B cell (primary cell): ENCODE measurements at regions not wholly inside any gene's neighbourhood (a gene's known extent, or its start where the extent isn't known, plus 50 kb on each side); places are given as distances from the start of the nearest gene placed in this dataset.

Experiments used
- ATAC-seq: fragments of 200-7000 bp; cut with Tn5 transposase; one replicate; pipeline ENCODE4 v1.10.0; 2021; ENCODE audit warnings: low read depth, mild to moderate bottlenecking, moderate number of reproducible peaks, moderate library complexity
- CTCF ChIA-PET: fragments of 350-600 bp; sonication (Branson Sonifier 250); formaldehyde crosslinking; loops from one replicate; lab custom pipeline; 2021; ENCODE audit warnings: antibody characterized with exemption, inconsistent platforms; lab: Charles Lee
- POLR2A ChIA-PET: fragments of 350-600 bp; sonication (Branson Sonifier 250); formaldehyde crosslinking; loops from one replicate; lab custom pipeline; 2021; ENCODE audit warnings: antibody characterized with exemption; lab: Charles Lee
- DNase-seq: peaks from one replicate; pipeline ENCODE4 v3.0.0; 2013
- H2AFZ ChIP-seq: 2 replicates; pipeline ENCODE4 v1.6.1; 2012; ENCODE audit warnings: mild to moderate bottlenecking, low read depth, low read length; ENCODE audit not compliant: insufficient read depth, poor library complexity, severe bottlenecking
- H3K27ac ChIP-seq, 2 donors: 1 replicate in 1 of 2; 2 replicates in 1 of 2; pipeline ENCODE4 v1.5.1; 2012 to 2013; ENCODE audit warnings: low read length in 2 of 2, mild to moderate bottlenecking in 2 of 2, moderate library complexity in 1 of 2
- H3K27me3 ChIP-seq, 4 experiments: fragments of 200-600 bp in 1 of 4; sonication (generic) in 1 of 4; replicated peaks in 1 of 4; 1 replicate in 2 of 4; 2 replicates in 2 of 4; pipeline versions ENCODE4 v1.6.1 to v1.7.0; 2013 to 2016; ENCODE audit warnings: low read length in 3 of 4, mild to moderate bottlenecking in 2 of 4, mixed read lengths in 1 of 4, moderate library complexity in 1 of 4; ENCODE audit not compliant: insufficient read depth in 4 of 4, control insufficient read depth in 3 of 4; ENCODE audit errors: control extremely low read depth in 1 of 4
- H3K36me3 ChIP-seq, 2 experiments: replicated peaks in 1 of 2; 1 replicate in 1 of 2; 2 replicates in 1 of 2; pipeline versions ENCODE4 v1.6.1 to v1.7.1; 2013; ENCODE audit warnings: low read length in 1 of 2; ENCODE audit not compliant: insufficient read depth in 2 of 2, control insufficient read depth in 1 of 2; ENCODE audit errors: control extremely low read depth in 1 of 2, extremely low read depth in 1 of 2
- H3K4me1 ChIP-seq, 2 donors: fragments of 200-600 bp in 1 of 2; sonication (generic) in 1 of 2; 1 replicate in 1 of 2; 2 replicates in 1 of 2; pipeline versions ENCODE4 v1.5.1 to v1.6.1; 2013 to 2017; ENCODE audit warnings: low read length in 2 of 2; ENCODE audit not compliant: control insufficient read depth in 2 of 2, insufficient read depth in 2 of 2
- H3K4me2 ChIP-seq: replicated peaks from 2 replicates; pipeline ENCODE3; 2012; ENCODE audit warnings: mild to moderate bottlenecking, low read depth, low read length; ENCODE audit not compliant: poor library complexity, severe bottlenecking
- H3K4me3 ChIP-seq, 5 experiments: fragments of 200-600 bp in 1 of 5; sonication (generic) in 1 of 5; 1 replicate in 3 of 5; 2 replicates in 2 of 5; pipeline versions ENCODE4 v1.5.1 to v1.7.0; 2011 to 2016; ENCODE audit warnings: low read length in 4 of 5, mild to moderate bottlenecking in 4 of 5, low read depth in 2 of 5, control low read depth in 1 of 5, moderate library complexity in 1 of 5; ENCODE audit not compliant: insufficient read depth in 1 of 5; ENCODE audit errors: control extremely low read depth in 1 of 5, extremely low read depth in 1 of 5
- H3K79me2 ChIP-seq: fragments of 200-600 bp; sonication (generic); one replicate; pipeline ENCODE4 v1.6.0; 2016; ENCODE audit warnings: low read length; ENCODE audit not compliant: control insufficient read depth, insufficient read depth
- H3K9ac ChIP-seq: fragments of 200-600 bp; sonication (generic); 2 replicates; pipeline ENCODE4 v1.6.1; 2017; ENCODE audit warnings: mild to moderate bottlenecking, low read length, moderate library complexity
- H3K9me3 ChIP-seq, 3 donors: one replicate each; pipeline versions ENCODE4 v1.6.1 to v1.7.1; 2013; ENCODE audit warnings: low read length in 2 of 3; ENCODE audit not compliant: control insufficient read depth in 2 of 3, insufficient read depth in 1 of 3; ENCODE audit errors: control extremely low read depth in 1 of 3
- H4K20me1 ChIP-seq: 2 replicates; pipeline ENCODE4 v1.6.0; 2012; ENCODE audit warnings: mild to moderate bottlenecking, low read length; ENCODE audit not compliant: insufficient read depth, control insufficient read depth, poor library complexity, severe bottlenecking
- H3K27ac Mint-ChIP-seq: one replicate; pipeline ENCODE4 v1.8.0; 2021; ENCODE audit warnings: mixed read lengths
- H3K27me3 Mint-ChIP-seq: one replicate; pipeline ENCODE4 v1.8.0; 2021; ENCODE audit warnings: mixed read lengths
- H3K4me1 Mint-ChIP-seq: one replicate; pipeline ENCODE4 v1.8.0; 2021; ENCODE audit warnings: mixed read lengths
- H3K4me3 Mint-ChIP-seq: one replicate; pipeline ENCODE4 v1.8.0; 2021; ENCODE audit warnings: mixed read lengths
- H3K9me3 Mint-ChIP-seq: one replicate; pipeline ENCODE4 v1.8.0; 2022; ENCODE audit warnings: mixed read lengths; ENCODE audit not compliant: insufficient read depth
- CTCF ChIP-seq: fragments of 200-600 bp; IDR thresholded peaks from one replicate; pipeline ENCODE4 v1.8.0; 2022; ENCODE audit warnings: antibody characterized with exemption, mild to moderate bottlenecking
- EZH2 ChIP-seq: IDR thresholded peaks from 2 replicates; pipeline ENCODE4 v1.6.1; 2012; ENCODE audit warnings: borderline replicate concordance, low read depth, mild to moderate bottlenecking, moderate library complexity, low read length; ENCODE audit not compliant: insufficient read depth, poor library complexity, severe bottlenecking
- WGBS: methylation state at CpG from one replicate; pipeline ENCODE4 v1.1.5; 2013; ENCODE audit warnings: missing lambda C conversion rate; ENCODE audit not compliant: insufficient coverage; 5-methylcytosine and 5-hydroxymethylcytosine counted together
- intact Hi-C: fragments of 100-400 bp; cut with micrococcal nuclease; formaldehyde crosslinking; loops from one replicate; pipeline ENCODE4 v1.10.0; 2022

DNA sequence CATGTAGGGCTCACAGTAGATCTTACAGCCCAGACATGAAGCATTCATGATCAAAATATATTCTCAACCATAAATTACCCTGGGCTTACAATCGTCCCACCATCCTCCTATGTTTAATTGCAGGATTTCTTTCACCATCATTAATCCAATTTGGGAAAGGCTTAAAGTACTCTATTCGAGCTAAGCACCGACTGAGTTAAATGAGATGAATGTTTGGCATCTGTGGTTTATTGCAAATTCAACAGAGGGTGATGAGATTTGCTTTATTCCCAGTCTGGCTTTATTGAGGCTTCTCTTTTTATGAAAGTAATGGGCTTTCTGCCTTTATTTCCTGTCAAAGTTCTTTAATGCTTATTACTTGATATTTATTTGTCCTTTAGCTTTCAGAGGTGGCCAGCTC is 159.0 kb downstream of the METTL4 start:
- CTCF ChIA-PET, result no interaction called here
- POLR2A ChIA-PET, result no interaction called here
- no peaks in the 10 kb centered on the region for H3K36me3 ChIP-seq
- no peak overlapping the region for H3K27ac Mint-ChIP-seq
- no peak for TF ChIP-seq CTCF
- TF ChIP-seq EZH2, result no peak
- DNase-seq (no peak), ATAC-seq (no peak)
- peaks cover 18% of the 10 kb centered on the region for H3K27me3 Mint-ChIP-seq
- no peak overlapping the region for H3K4me3 Mint-ChIP-seq
- no peaks in the 10 kb centered on the region for H3K79me2 ChIP-seq
- H3K4me3 ChIP-seq, result no peak overlapping the region
- no peaks in the 10 kb centered on the region for H3K4me1 Mint-ChIP-seq
- H3K9me3 Mint-ChIP-seq, result no peaks in the 10 kb centered on the region
- H2AFZ ChIP-seq, result no peak overlapping the region
- no peak overlapping the region for H3K27ac ChIP-seq
- no peaks in the 10 kb centered on the region for H3K4me1 ChIP-seq
- H3K27me3 ChIP-seq, result peaks cover 0 to 4% (median 1%) of the 10 kb centered on the region in 4 experiments
- no peak overlapping the region for H3K4me2 ChIP-seq
- WGBS, result 92% methylated on average over 2 of the region's 3 CpGs
- intact Hi-C loops, result no loop called here
- no peaks in the 10 kb centered on the region for H4K20me1 ChIP-seq
- H3K9ac ChIP-seq, result no peak overlapping the region
- H3K9me3 ChIP-seq, result no peaks in the 10 kb centered on the region

DNA sequence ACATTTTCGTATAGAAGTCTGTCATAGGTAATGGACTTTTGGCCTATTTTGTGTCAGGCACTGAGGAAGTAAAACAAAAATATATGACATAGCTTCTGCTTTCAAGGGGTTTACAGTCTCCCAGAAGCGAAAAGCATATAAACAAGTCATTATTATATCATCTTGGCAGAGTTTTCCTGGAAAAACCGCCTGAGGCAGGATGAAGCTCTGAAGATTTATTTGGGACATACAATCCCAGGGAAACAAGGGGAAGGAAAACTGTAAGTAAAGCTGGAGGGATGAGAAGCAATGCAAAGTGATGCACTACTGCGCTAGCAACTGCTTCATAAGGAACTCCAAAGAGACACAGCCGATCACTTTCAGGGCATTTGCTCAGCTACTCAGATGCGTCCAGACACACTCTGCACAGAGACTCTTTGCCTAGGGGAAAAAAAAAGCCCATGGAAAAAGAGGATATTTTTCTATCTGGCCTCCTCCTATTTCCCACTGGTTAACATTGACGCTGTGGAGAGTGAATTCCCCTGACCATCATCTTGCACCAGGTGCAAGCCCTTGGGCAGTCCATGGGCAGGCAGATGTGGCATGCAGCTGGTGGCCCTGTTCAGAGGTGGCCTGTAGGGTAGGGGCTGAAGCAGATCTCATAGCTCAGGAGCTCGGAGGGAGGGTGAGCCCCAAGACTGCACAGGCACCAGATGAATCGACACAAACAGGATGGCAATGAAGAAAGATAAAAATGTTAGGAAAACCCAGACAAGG is 158.1 kb downstream of the METTL4 start:
- CTCF ChIA-PET, result no interaction called here
- POLR2A ChIA-PET, result no interaction called here
- Histone ChIP-seq H3K4me3 (no peak overlapping the region), H3K36me3 (no peaks in the 10 kb centered on the region), H4K20me1 (no peaks in the 10 kb centered on the region), H3K9me3 (no peaks in the 10 kb centered on the region), H2AFZ (no peak overlapping the region), H3K27ac (no peak overlapping the region), H3K4me1 (no peaks in the 10 kb centered on the region), H3K9ac (no peak overlapping the region), H3K27me3 (peaks cover 0 to 4% (median 1%) of the 10 kb centered on the region in 4 experiments), H3K79me2 (no peaks in the 10 kb centered on the region), H3K4me2 (no peak overlapping the region)
- Mint-ChIP-seq H3K27me3 (peaks cover 19% of the 10 kb centered on the region), H3K4me3 (no peak overlapping the region), H3K9me3 (no peaks in the 10 kb centered on the region), H3K27ac (no peak overlapping the region), H3K4me1 (no peaks in the 10 kb centered on the region)
- DNase-seq (no peak), ATAC-seq (no peak)
- WGBS, result 88% methylated on average over 5 of the region's 9 CpGs
- intact Hi-C loops, result no loop called here
- TF ChIP-seq EZH2, result no peak
- no peak for TF ChIP-seq CTCF
